Endothelial cell (in vitro differentiated cells): ENCODE measurements at regions not wholly inside any gene's neighbourhood (a gene's known extent, or its start where the extent isn't known, plus 50 kb on each side); places are given as distances from the start of the nearest gene placed in this dataset. TPM values are rescaled to one million over a fixed set of nuclear protein-coding genes. Genes with fewer than 3 reads are reported as not detected.

Source experiments
- DNase-seq: peaks from one replicate; pipeline ENCODE4 v3.0.0; 2021; ENCODE audit warnings: low spot score
- H3K27ac Mint-ChIP-seq: one replicate; pipeline ENCODE4 v1.8.0; 2021; ENCODE audit warnings: mixed read lengths, inconsistent platforms; ENCODE audit not compliant: unreplicated experiment
- H3K27me3 Mint-ChIP-seq: one replicate; pipeline ENCODE4 v1.8.0; 2021; ENCODE audit warnings: mild to moderate bottlenecking, moderate library complexity, mixed read lengths, inconsistent platforms; ENCODE audit not compliant: unreplicated experiment
- H3K36me3 Mint-ChIP-seq: one replicate; pipeline ENCODE4 v1.8.0; 2021; ENCODE audit warnings: mild to moderate bottlenecking, low read depth, mixed read lengths, inconsistent platforms; ENCODE audit not compliant: unreplicated experiment
- H3K4me1 Mint-ChIP-seq: one replicate; pipeline ENCODE4 v1.8.0; 2021; ENCODE audit warnings: mild to moderate bottlenecking, mixed read lengths, inconsistent platforms; ENCODE audit not compliant: unreplicated experiment
- H3K4me3 Mint-ChIP-seq: one replicate; pipeline ENCODE4 v1.8.0; 2021; ENCODE audit warnings: mild to moderate bottlenecking, mixed read lengths, inconsistent platforms; ENCODE audit not compliant: unreplicated experiment
- H3K9me3 Mint-ChIP-seq: one replicate; pipeline ENCODE4 v1.8.0; 2021; ENCODE audit warnings: mixed read lengths, inconsistent platforms; ENCODE audit not compliant: unreplicated experiment
- CTCF ChIP-seq: fragments of 200-600 bp; sonication (generic); IDR thresholded peaks from one replicate; pipeline ENCODE4 v1.5.0; 2021; ENCODE audit warnings: antibody characterized with exemption; ENCODE audit not compliant: unreplicated experiment
- microRNA-seq: library from miRNA; unstranded; fragments of <30 nt; microRNA quantifications from one replicate; pipeline ENCODE4, GENCODE V29; 2020; ENCODE audit not compliant: unreplicated experiment

DNA sequence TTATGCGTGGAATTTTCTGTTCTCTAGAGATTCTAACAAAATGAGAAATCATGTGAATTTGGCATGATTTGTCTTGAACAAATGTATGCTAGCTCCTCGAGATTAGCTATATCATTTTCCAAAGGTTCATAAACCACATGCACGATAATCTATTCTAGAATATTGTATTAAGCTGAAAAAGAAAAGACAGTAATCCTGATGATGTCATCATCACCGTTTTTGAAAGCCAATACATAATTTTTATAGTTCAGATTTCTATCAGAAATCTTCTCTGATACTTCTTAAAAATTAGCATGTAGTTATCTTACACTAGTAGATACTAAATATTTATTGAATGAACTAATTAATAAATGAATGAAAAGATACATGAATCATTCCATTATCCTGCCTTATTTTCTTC is 111.2 kb downstream of the HAO1 start:
- no peak overlapping the region for H3K27ac Mint-ChIP-seq
- DNase-seq, result no peak
- no peaks in the 10 kb centered on the region for H3K9me3 Mint-ChIP-seq
- no peak for TF ChIP-seq CTCF
- no peaks in the 10 kb centered on the region for H3K36me3 Mint-ChIP-seq
- no peak overlapping the region for H3K4me3 Mint-ChIP-seq
- no peaks in the 10 kb centered on the region for H3K4me1 Mint-ChIP-seq
- no peaks in the 10 kb centered on the region for H3K27me3 Mint-ChIP-seq

- Mint-ChIP-seq H3K9me3 (no peaks in the 10 kb centered on the region), H3K4me3 (no peak overlapping the region), H3K27ac (no peak overlapping the region), H3K36me3 (no peaks in the 10 kb centered on the region), H3K27me3 (no peaks in the 10 kb centered on the region), H3K4me1 (no peaks in the 10 kb centered on the region)
- DNase-seq, result no peak
- TF ChIP-seq CTCF, result no peak
Observed at GRCh38 chr20:7829776-7830175, 110.5 kb downstream of the HAO1 start.

Small RNA genes lying in the stretch of these regions (microRNA-seq; reads per million reads assigned to microRNA genes)
- gene MIR8062, result not detected
